ENCODE measurements at regions not wholly inside any gene's neighbourhood (a gene's known extent, or its start where the extent isn't known, plus 50 kb on each side); places are given as distances from the start of the nearest gene placed in this dataset.

DNA sequence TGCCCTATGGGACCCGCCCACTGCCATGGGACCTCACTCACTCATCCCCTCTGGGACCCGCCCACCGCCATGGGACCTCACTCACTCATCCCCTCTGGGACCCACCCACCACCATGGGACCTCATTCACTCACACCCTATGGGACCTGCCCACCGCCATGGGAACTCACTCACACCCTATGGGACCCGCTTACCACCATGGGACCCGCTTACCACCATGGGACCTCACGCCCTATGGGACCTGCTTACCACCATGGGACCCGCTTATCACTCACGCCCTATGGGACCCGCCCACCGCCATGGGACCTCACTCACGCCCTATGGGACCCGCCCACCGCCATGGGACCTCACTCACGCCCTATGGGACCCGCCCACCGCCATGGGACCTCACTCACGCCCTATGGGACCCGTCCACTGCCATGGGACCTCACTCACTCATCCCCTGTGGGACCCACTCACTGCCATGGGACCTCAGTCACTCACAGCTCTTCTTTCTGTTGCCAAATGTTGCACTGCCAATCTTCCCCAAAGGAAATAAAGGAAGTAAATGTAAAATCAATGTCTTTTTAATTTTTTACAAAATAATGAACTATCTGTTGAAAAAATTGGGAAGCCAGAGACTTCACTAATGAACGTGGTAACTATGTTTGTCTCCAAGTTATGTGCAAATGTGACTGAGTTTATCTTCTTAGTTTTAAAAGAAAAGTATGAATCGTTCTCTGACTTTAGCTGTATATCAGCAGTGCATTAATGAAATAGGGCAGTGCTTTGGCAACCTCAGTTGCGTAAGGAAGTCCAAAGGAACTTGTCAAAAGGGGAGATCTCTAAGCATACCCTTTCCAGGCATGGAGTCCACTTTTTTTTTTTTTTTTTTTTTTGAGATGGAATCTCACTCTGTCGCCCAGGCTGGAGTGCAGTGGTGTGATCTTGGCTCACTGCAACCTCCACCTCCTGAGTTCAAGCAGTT is 101.5 kb upstream of the MGAT5 start:
- Histone ChIP-seq H3K4me1 (no peaks in the 10 kb centered on the region), H3K9me3 (no peaks in the 10 kb centered on the region), H3K27me3 (no peaks in the 10 kb centered on the region), H3K4me3 (no peak overlapping the region), H3K36me3 (no peaks in the 10 kb centered on the region), H3K27ac (no peak overlapping the region)
- intact Hi-C loops (cut with DNase I): no loop called here
- TF ChIP-seq, protein P1, sequence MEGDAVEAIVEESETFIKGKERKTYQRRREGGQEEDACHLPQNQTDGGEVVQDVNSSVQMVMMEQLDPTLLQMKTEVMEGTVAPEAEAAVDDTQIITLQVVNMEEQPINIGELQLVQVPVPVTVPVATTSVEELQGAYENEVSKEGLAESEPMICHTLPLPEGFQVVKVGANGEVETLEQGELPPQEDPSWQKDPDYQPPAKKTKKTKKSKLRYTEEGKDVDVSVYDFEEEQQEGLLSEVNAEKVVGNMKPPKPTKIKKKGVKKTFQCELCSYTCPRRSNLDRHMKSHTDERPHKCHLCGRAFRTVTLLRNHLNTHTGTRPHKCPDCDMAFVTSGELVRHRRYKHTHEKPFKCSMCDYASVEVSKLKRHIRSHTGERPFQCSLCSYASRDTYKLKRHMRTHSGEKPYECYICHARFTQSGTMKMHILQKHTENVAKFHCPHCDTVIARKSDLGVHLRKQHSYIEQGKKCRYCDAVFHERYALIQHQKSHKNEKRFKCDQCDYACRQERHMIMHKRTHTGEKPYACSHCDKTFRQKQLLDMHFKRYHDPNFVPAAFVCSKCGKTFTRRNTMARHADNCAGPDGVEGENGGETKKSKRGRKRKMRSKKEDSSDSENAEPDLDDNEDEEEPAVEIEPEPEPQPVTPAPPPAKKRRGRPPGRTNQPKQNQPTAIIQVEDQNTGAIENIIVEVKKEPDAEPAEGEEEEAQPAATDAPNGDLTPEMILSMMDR (IDR thresholded peaks at IDR 0.05): no peak
- no peak for TF ChIP-seq POLR2A (IDR thresholded peaks at IDR 0.05)
- WGBS (ENCODE audit: insufficient coverage, low coverage, low lambda C conversion rate, missing lambda C conversion rate): 94% methylated on average over 15 of the region's 23 CpGs
- no peak for DNase-seq
- no peak for ATAC-seq

DNA sequence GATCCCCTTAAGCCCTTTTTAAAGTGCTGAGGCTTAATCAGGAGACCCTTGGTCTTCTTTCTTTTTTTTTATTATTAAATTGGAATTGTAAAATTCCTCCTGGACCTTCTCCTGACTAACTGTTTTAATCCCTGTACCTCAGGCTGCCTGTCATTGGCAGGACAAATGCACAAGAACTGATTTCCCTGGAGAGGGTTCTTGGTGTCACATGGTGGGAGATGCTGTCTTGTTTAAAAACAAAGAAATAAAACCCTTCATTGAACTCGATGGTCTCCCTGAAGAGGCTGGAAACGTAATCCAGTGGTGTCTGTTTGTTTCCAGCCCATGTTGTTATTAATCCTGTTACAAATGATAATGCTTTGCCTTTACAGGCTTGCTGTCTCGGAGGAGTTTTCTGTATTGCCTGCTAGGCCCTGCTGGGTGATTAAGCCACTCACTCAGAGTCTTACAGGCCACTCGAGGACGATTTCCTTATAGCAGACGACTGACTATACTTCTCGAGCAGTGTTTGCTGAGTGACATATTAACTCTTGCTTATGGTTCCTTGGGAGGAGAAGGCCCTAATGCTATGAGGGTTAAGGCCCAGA is 100.5 kb upstream of the MGAT5 start:
- ATAC-seq (no peak), DNase-seq (no peak)
- intact Hi-C loops (cut with DNase I): no loop called here
- Histone ChIP-seq H3K9me3 (no peaks in the 10 kb centered on the region), H3K27me3 (no peaks in the 10 kb centered on the region), H3K36me3 (no peaks in the 10 kb centered on the region), H3K4me3 (no peak overlapping the region), H3K27ac (no peak overlapping the region), H3K4me1 (no peaks in the 10 kb centered on the region)
- TF ChIP-seq POLR2A (IDR thresholded peaks at IDR 0.05): no peak
- TF ChIP-seq, protein P1 (IDR thresholded peaks at IDR 0.05): no peak
- 91% methylated on average over 7 of the region's 7 CpGs for WGBS (ENCODE audit: insufficient coverage, low coverage, low lambda C conversion rate, missing lambda C conversion rate)

DNA sequence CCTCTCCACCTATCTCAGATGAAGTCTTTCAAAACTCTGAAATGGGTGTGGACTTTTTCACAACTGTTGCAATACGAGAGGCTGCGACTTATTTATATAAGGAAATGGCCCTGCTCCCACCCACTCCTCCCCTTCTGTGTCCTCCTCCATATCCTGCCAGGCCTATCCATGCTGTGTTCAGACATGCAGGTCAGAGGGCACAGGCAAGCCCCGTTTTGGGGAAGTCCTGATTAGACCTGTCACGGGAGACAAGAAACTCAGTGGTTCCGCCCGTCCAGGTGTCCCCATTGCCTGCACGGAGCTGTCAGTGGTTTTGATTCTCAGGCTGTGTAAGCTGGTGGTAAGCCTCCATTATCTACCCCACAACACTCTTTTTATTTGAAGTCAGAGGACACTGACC is 99.6 kb upstream of the MGAT5 start:
- Histone ChIP-seq H3K9me3 (no peaks in the 10 kb centered on the region), H3K4me3 (no peak overlapping the region), H3K4me1 (no peaks in the 10 kb centered on the region), H3K27me3 (no peaks in the 10 kb centered on the region), H3K36me3 (no peaks in the 10 kb centered on the region), H3K27ac (no peak overlapping the region)
- DNase-seq: no peak
- intact Hi-C loops (cut with DNase I): no loop called here
- TF ChIP-seq POLR2A (IDR thresholded peaks at IDR 0.05): no peak
- TF ChIP-seq, protein P1 (IDR thresholded peaks at IDR 0.05): no peak
- ATAC-seq: peak in 3 of 4 donors; percentile 18 to 37 (median 21)
- 33% methylated on average over 4 of the region's 7 CpGs for WGBS (ENCODE audit: insufficient coverage, low coverage, low lambda C conversion rate, missing lambda C conversion rate)

DNA sequence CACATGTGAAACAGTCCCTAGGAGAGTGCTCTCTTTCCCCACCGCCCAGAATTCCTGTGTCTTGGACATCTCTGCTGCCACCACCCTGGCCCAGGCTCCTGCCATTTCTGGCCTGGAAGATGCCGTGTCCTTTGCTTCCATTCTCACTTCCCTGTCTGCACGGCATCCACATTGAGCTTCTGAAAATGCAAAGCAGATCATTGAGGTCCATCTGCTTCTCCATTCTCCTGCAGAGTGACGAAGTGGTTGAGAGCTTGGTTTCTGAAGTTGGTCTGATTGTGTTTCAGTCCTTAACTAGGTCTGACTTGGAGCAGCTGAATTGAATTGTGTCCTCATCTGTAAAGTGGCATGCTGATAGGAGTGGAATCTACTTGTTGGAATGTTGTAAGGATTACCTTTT is 98.7 kb upstream of the MGAT5 start:
- Histone ChIP-seq H3K36me3 (no peaks in the 10 kb centered on the region), H3K4me1 (no peaks in the 10 kb centered on the region), H3K4me3 (no peak overlapping the region), H3K27me3 (no peaks in the 10 kb centered on the region), H3K9me3 (no peaks in the 10 kb centered on the region), H3K27ac (no peak overlapping the region)
- no peak for TF ChIP-seq POLR2A (IDR thresholded peaks at IDR 0.05)
- TF ChIP-seq, protein P1 (IDR thresholded peaks at IDR 0.05): no peak
- WGBS (ENCODE audit: insufficient coverage, low coverage, low lambda C conversion rate, missing lambda C conversion rate): 95% methylated on average over 4 of the region's 4 CpGs
- intact Hi-C loops (cut with DNase I): no loop called here
- DNase-seq (no peak), ATAC-seq (peak in 1 of 4 donors; percentile 30)

Data from right lobe of liver (tissue), 6 donors.